RPMI7951 (cell line): ENCODE measurements at regions not wholly inside any gene's neighbourhood (a gene's known extent, or its start where the extent isn't known, plus 50 kb on each side); places are given as distances from the start of the nearest gene placed in this dataset.
A peak's percentile ranks its signal among the peaks of the same experiment; 100 is the strongest.
"Not testable (repeated sequence)": the region's sequence is repeated elsewhere in the genome, so short reads cannot be mapped to it uniquely, and the experiment has no call there.

Experiments
- DNase-seq: peaks from one replicate; pipeline ENCODE4 v3.0.0-alpha.2; 2012; ENCODE audit warnings: low read depth

GRCh38 chr6:57985734-57986133 lies 668.3 kb downstream of the PRIM2 start:
- not testable (repeated sequence) for DNase-seq

GRCh38 chr6:57986584-57986983 lies 669.2 kb downstream of the PRIM2 start:
- DNase-seq: not testable (repeated sequence)

- DNase-seq: peak; percentile 29
Measured at GRCh38 chr6:57989520-57990080, 672.2 kb downstream of the PRIM2 start.

GRCh38 chr6:57998858-57999619 lies 681.6 kb downstream of the PRIM2 start:
- not testable (repeated sequence) for DNase-seq

- DNase-seq: not testable (repeated sequence)
Measured at GRCh38 chr6:58000233-58000632, 682.8 kb downstream of the PRIM2 start.

GRCh38 chr6:58003417-58004167 lies 686.2 kb downstream of the PRIM2 start:
- DNase-seq: peak; percentile 4

GRCh38 chr6:58007334-58008000 lies 690.0 kb downstream of the PRIM2 start:
- DNase-seq: not testable (repeated sequence)

GRCh38 chr6:58008001-58008335 lies 690.5 kb downstream of the PRIM2 start:
- DNase-seq: not testable (repeated sequence)

GRCh38 chr6:58011954-58012600 lies 694.6 kb downstream of the PRIM2 start:
- not testable (repeated sequence) for DNase-seq

GRCh38 chr6:58016614-58017013 lies 699.2 kb downstream of the PRIM2 start:
- DNase-seq: not testable (repeated sequence)

GRCh38 chr6:58028188-58028587 lies 710.8 kb downstream of the PRIM2 start:
- DNase-seq: not testable (repeated sequence)

GRCh38 chr6:58038213-58038612 lies 720.8 kb downstream of the PRIM2 start:
- not testable (repeated sequence) for DNase-seq

- not testable (repeated sequence) for DNase-seq
Measured at GRCh38 chr6:58046584-58046983, 729.2 kb downstream of the PRIM2 start.

- DNase-seq: not testable (repeated sequence)
Measured at GRCh38 chr6:58047389-58047788, 730.0 kb downstream of the PRIM2 start.

- DNase-seq: not testable (repeated sequence)
Measured at GRCh38 chr6:58047865-58048264, 730.4 kb downstream of the PRIM2 start.

GRCh38 chr6:58055465-58056176 lies 738.2 kb downstream of the PRIM2 start:
- DNase-seq: not testable (repeated sequence)

GRCh38 chr6:58059701-58060100 lies 742.3 kb downstream of the PRIM2 start:
- DNase-seq: peak; percentile 51

GRCh38 chr6:58063542-58063941 lies 746.1 kb downstream of the PRIM2 start:
- DNase-seq: not testable (repeated sequence)

GRCh38 chr6:58067867-58068548 lies 750.6 kb downstream of the PRIM2 start:
- DNase-seq: not testable (repeated sequence)

- DNase-seq: no peak
Measured at GRCh38 chr6:58073263-58073662, 755.8 kb downstream of the PRIM2 start.
